GM23338 (cell line): ENCODE measurements at regions not wholly inside any gene's neighbourhood (a gene's known extent, or its start where the extent isn't known, plus 50 kb on each side); places are given as distances from the start of the nearest gene placed in this dataset.

Experiments used
- ATAC-seq: fragments of 200-7000 bp; cut with Tn5 transposase; 3 replicates; pipeline ENCODE4 v1.9.1; 2020
- DNase-seq: peaks from one replicate; pipeline ENCODE4 v3.0.0-alpha.2; 2015; ENCODE audit warnings: low spot score
- H2AFZ ChIP-seq: fragments of 200-600 bp; sonication (generic); 2 replicates; pipeline ENCODE4 v1.8.0; 2016; ENCODE audit warnings: antibody characterized with exemption, mild to moderate bottlenecking, moderate library complexity
- H3F3A ChIP-seq: fragments of 200-600 bp; sonication (generic); replicated peaks from 2 replicates; pipeline ENCODE4 v1.8.0; 2017; ENCODE audit warnings: antibody characterized with exemption, mixed run types, low read depth
- H3K27ac ChIP-seq: fragments of 200-600 bp; sonication (generic); 2 replicates; pipeline ENCODE4 v1.6.1; 2016; ENCODE audit warnings: low read depth
- H3K27me3 ChIP-seq: fragments of 200-600 bp; sonication (generic); 2 replicates; pipeline ENCODE4 v1.8.0; 2016; ENCODE audit warnings: mild to moderate bottlenecking, mixed run types, moderate library complexity; ENCODE audit not compliant: insufficient read depth
- H3K36me3 ChIP-seq: fragments of 200-600 bp; sonication (generic); 2 replicates; pipeline ENCODE4 v1.8.0; 2016; ENCODE audit warnings: mild to moderate bottlenecking; ENCODE audit not compliant: insufficient read depth
- H3K4me1 ChIP-seq: fragments of 200-600 bp; sonication (generic); 2 replicates; pipeline ENCODE4 v1.8.0; 2016; ENCODE audit warnings: mild to moderate bottlenecking, moderate library complexity; ENCODE audit not compliant: insufficient read depth
- H3K4me2 ChIP-seq: fragments of 200-600 bp; sonication (generic); 2 replicates; pipeline ENCODE4 v1.7.1; 2017; ENCODE audit warnings: mixed run types
- H3K4me3 ChIP-seq: fragments of 200-600 bp; sonication (generic); 2 replicates; pipeline ENCODE4 v1.6.1; 2016; ENCODE audit warnings: mixed run types
- H3K79me2 ChIP-seq: fragments of 200-600 bp; sonication (generic); replicated peaks from 2 replicates; pipeline ENCODE4 v1.8.0; 2017; ENCODE audit warnings: mild to moderate bottlenecking; ENCODE audit not compliant: insufficient read depth
- H3K9me2 ChIP-seq: fragments of 200-600 bp; sonication (generic); 2 replicates; pipeline ENCODE4 v1.8.0; 2017; ENCODE audit not compliant: insufficient read depth
- H4K20me1 ChIP-seq: fragments of 200-600 bp; sonication (generic); replicated peaks from 2 replicates; pipeline ENCODE4 v1.8.0; 2017; ENCODE audit warnings: mild to moderate bottlenecking; ENCODE audit not compliant: insufficient read depth
- H3K27ac Mint-ChIP-seq: 2 replicates; pipeline ENCODE4 v1.8.0; 2020; ENCODE audit warnings: inconsistent platforms, mild to moderate bottlenecking, moderate library complexity, mixed read lengths
- H3K27me3 Mint-ChIP-seq: 3 replicates; pipeline ENCODE4 v1.8.0; 2022; ENCODE audit warnings: low read depth, mild to moderate bottlenecking, moderate library complexity, mixed read lengths, inconsistent platforms; ENCODE audit not compliant: insufficient read depth, poor library complexity
- H3K36me3 Mint-ChIP-seq: 3 replicates; pipeline ENCODE4 v1.8.0; 2021; ENCODE audit warnings: low read depth, mild to moderate bottlenecking, inconsistent platforms, moderate library complexity, mixed read lengths
- H3K4me1 Mint-ChIP-seq: 3 replicates; pipeline ENCODE4 v1.8.0; 2020; ENCODE audit warnings: mild to moderate bottlenecking, inconsistent platforms, mixed read lengths
- H3K4me3 Mint-ChIP-seq: 3 replicates; pipeline ENCODE4 v1.8.0; 2021; ENCODE audit warnings: moderate library complexity, mild to moderate bottlenecking, inconsistent platforms, mixed read lengths
- H3K9me3 Mint-ChIP-seq: 3 replicates; pipeline ENCODE4 v1.8.0; 2020; ENCODE audit warnings: moderate library complexity, mild to moderate bottlenecking, inconsistent platforms, mixed read lengths
- CREB1 ChIP-seq: fragments of 250-450 bp; sonication (Bioruptor Pico); IDR thresholded peaks from 2 replicates; pipeline ENCODE4 v1.5.0; 2020; ENCODE audit warnings: low read depth, mild to moderate bottlenecking, moderate library complexity
- ETS1 ChIP-seq: IDR thresholded peaks from 2 replicates; pipeline ENCODE4 v1.6.1; 2016; ENCODE audit warnings: antibody characterized with exemption
- EZH2 ChIP-seq: fragments of 200-600 bp; sonication (generic); IDR thresholded peaks from one replicate; pipeline ENCODE4 v1.8.0; 2017; ENCODE audit warnings: antibody characterized with exemption, mild to moderate bottlenecking, low read depth; ENCODE audit not compliant: unreplicated experiment
- NANOG ChIP-seq: IDR thresholded peaks from 2 replicates; pipeline ENCODE4 v1.6.1; 2016; ENCODE audit warnings: antibody characterized with exemption, borderline replicate concordance
- POLR2AphosphoS5 ChIP-seq: IDR thresholded peaks from 2 replicates; pipeline ENCODE4 v1.6.1; 2016; ENCODE audit warnings: antibody characterized with exemption, low read depth
- REST ChIP-seq: IDR thresholded peaks from one replicate; pipeline ENCODE4 v1.6.1; 2018; ENCODE audit warnings: antibody characterized with exemption; ENCODE audit not compliant: unreplicated experiment
- ZNF114 ChIP-seq: fragments of 250-450 bp; sonication (Bioruptor Pico); IDR thresholded peaks from 2 replicates; pipeline ENCODE4 v1.5.0; 2020; ENCODE audit warnings: mild to moderate bottlenecking, moderate library complexity
- ZNF331 ChIP-seq: fragments of 250-450 bp; sonication (Bioruptor Pico); IDR thresholded peaks from 2 replicates; pipeline ENCODE4 v1.5.0; 2020; ENCODE audit warnings: low read depth, mild to moderate bottlenecking, moderate library complexity
- ZNF462 ChIP-seq: fragments of 250-450 bp; sonication (Bioruptor Pico); IDR thresholded peaks from 2 replicates; pipeline ENCODE4 v1.5.0; 2020; ENCODE audit warnings: mild to moderate bottlenecking, moderate library complexity

GRCh38 chrX:20802036-20802435, 535.3 kb upstream of the RPS6KA3 start:
- Histone ChIP-seq H3K9me2 (no peaks in the 10 kb centered on the region), H3K4me3 (no peak overlapping the region), H3K4me2 (no peak overlapping the region), H3F3A (no peaks in the 10 kb centered on the region), H4K20me1 (no peaks in the 10 kb centered on the region), H3K27me3 (no peaks in the 10 kb centered on the region), H2AFZ (no peak overlapping the region), H3K4me1 (no peaks in the 10 kb centered on the region), H3K27ac (no peak overlapping the region), H3K36me3 (no peaks in the 10 kb centered on the region), H3K79me2 (no peaks in the 10 kb centered on the region)
- Mint-ChIP-seq H3K27ac (no peak overlapping the region), H3K36me3 (peaks cover 15% of the 10 kb centered on the region; the same call in 2 of the 3 replicates), H3K4me3 (no peak overlapping the region), H3K27me3 (peaks cover 1% of the 10 kb centered on the region), H3K9me3 (peaks cover 24% of the 10 kb centered on the region), H3K4me1 (no peaks in the 10 kb centered on the region)
- TF ChIP-seq NANOG, result no peak
- TF ChIP-seq ZNF462, result no peak
- no peak for TF ChIP-seq REST
- no peak for TF ChIP-seq ETS1
- TF ChIP-seq POLR2AphosphoS5, result no peak
- no peak for TF ChIP-seq EZH2
- no peak for TF ChIP-seq ZNF331 (CRISPR knock-in tag)
- TF ChIP-seq CREB1 (CRISPR knock-in tag), result no peak
- no peak for TF ChIP-seq ZNF114 (CRISPR knock-in tag)
- no peak for DNase-seq
- no peak for ATAC-seq
